K562 (cell line): ENCODE measurements at regions not wholly inside any gene's neighbourhood (a gene's known extent, or its start where the extent isn't known, plus 50 kb on each side); places are given as distances from the start of the nearest gene placed in this dataset.

Source experiments
- EHMT2 ChIP-seq: fragments of 450-650 bp; IDR thresholded peaks from 2 replicates; pipeline ENCODE4 v1.6.1; 2018; ENCODE audit warnings: antibody characterized with exemption
- FOXK1 ChIP-seq: sonication (generic); formaldehyde crosslinking; IDR thresholded peaks from 2 replicates; pipeline ENCODE4 v1.8.0; 2022; ENCODE audit warnings: missing genetic modification reagents, mild to moderate bottlenecking, borderline replicate concordance
- FOXM1 ChIP-seq, 2 experiments: fragments of 450-650 bp in 1 of 2; sonication (generic) in 1 of 2; formaldehyde crosslinking in 1 of 2; IDR thresholded peaks; 2 replicates each; pipeline versions ENCODE4 v1.6.1 to v1.9.0; 2017 to 2022; ENCODE audit warnings: low read depth in 2 of 2, mild to moderate bottlenecking in 2 of 2, missing genetic modification reagents in 1 of 2, moderate library complexity in 1 of 2
- PHF21A ChIP-seq: fragments of 450-650 bp; IDR thresholded peaks from 2 replicates; pipeline ENCODE4 v1.6.1; 2017; ENCODE audit warnings: low read depth, borderline replicate concordance
- POLR3A ChIP-seq: IDR thresholded peaks from 2 replicates; pipeline ENCODE4 v1.6.1; 2011; ENCODE audit warnings: borderline replicate concordance, mild to moderate bottlenecking, moderate library complexity; ENCODE audit not compliant: insufficient read length, insufficient read depth; ENCODE audit errors: extremely low read depth
- RBM25 ChIP-seq: fragments of 200-400 bp; formaldehyde crosslinking; IDR thresholded peaks from 2 replicates; pipeline ENCODE4 v1.6.1; 2018; ENCODE audit warnings: low read length, low read depth, moderate library complexity; ENCODE audit not compliant: severe bottlenecking
- SETDB1 ChIP-seq: IDR thresholded peaks from one replicate; pipeline ENCODE4 v1.6.1; 2012; ENCODE audit warnings: low read length, control low read depth, inconsistent platforms
- SMARCA5 ChIP-seq: fragments of 450-650 bp; IDR thresholded peaks from 2 replicates; pipeline ENCODE4 v1.6.1; 2016
- TCF3 ChIP-seq: sonication (generic); formaldehyde crosslinking; IDR thresholded peaks from 2 replicates; pipeline ENCODE4 v1.4.0; 2020; ENCODE audit warnings: mild to moderate bottlenecking, missing genetic modification reagents
- TRIM28 ChIP-seq: fragments of 450-650 bp; IDR thresholded peaks from 2 replicates; pipeline ENCODE4 v1.6.1; 2017
- WHSC1 ChIP-seq: IDR thresholded peaks from one replicate; pipeline ENCODE4 v1.6.1; 2012; ENCODE audit warnings: low read length, control low read depth, inconsistent platforms
- ZNF324 ChIP-seq: fragments of 250-450 bp; sonication (Bioruptor Pico); IDR thresholded peaks from 2 replicates; pipeline ENCODE4 v1.4.0; 2020; ENCODE audit warnings: mild to moderate bottlenecking
- ZNF76 ChIP-seq: fragments of 250-450 bp; sonication (Bioruptor Pico); IDR thresholded peaks from 2 replicates; pipeline ENCODE4 v1.4.0; 2020; ENCODE audit warnings: mild to moderate bottlenecking, moderate library complexity, borderline replicate concordance
- TF ChIP-seq, protein P1 (sequence below), 2 experiments: fragments of 450-650 bp; formaldehyde crosslinking in 1 of 2; IDR thresholded peaks; 2 replicates each; pipeline versions ENCODE4 v1.4.0 to v1.6.1; 2014 to 2020; ENCODE audit warnings: mild to moderate bottlenecking in 2 of 2, borderline replicate concordance in 1 of 2, low read depth in 1 of 2
- TF ChIP-seq, protein P2 (sequence below): fragments of 250-450 bp; sonication (Bioruptor Pico); IDR thresholded peaks from 2 replicates; pipeline ENCODE4 v1.5.0; 2020; ENCODE audit warnings: mild to moderate bottlenecking, borderline replicate concordance
- TF ChIP-seq, protein P3 (sequence below): fragments of 250-450 bp; sonication (Bioruptor Pico); IDR thresholded peaks from 2 replicates; pipeline ENCODE4 v1.8.0; 2021; ENCODE audit warnings: borderline replicate concordance, mild to moderate bottlenecking, moderate library complexity; ENCODE audit not compliant: poor library complexity, severe bottlenecking
- TF ChIP-seq, protein P4 (sequence below): fragments of 250-450 bp; sonication (Bioruptor Pico); IDR thresholded peaks from 2 replicates; pipeline ENCODE4 v1.9.0; 2021; ENCODE audit warnings: mild to moderate bottlenecking

DNA sequence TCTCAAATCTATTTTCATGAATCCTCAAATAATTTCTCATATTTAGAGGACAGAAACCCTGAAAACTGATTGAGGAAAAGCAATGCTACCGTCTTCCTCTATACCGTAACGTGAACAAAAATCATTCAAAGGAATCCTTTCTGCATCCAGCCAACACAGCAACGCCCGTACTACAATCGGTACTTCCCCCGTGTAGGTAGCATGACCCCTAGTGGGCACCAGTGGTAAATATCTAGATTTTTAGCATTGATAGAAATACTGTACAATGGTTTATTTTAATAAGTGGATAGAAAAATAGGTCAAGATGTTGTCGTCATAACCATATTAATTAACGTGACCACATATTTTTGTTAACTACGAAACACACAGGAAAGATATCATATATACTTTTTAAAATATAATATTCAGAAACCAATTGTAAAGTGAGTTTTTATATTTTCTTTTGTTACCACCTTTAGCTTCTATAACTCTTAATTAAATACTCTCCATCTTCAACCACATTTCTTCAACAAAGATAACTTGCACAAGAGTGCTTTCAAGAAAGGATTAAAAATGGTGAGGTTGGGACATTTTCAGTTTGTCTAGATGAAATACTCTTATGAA, 194.1 kb downstream of the SS18 start (continued):
- TF ChIP-seq, protein P1, sequence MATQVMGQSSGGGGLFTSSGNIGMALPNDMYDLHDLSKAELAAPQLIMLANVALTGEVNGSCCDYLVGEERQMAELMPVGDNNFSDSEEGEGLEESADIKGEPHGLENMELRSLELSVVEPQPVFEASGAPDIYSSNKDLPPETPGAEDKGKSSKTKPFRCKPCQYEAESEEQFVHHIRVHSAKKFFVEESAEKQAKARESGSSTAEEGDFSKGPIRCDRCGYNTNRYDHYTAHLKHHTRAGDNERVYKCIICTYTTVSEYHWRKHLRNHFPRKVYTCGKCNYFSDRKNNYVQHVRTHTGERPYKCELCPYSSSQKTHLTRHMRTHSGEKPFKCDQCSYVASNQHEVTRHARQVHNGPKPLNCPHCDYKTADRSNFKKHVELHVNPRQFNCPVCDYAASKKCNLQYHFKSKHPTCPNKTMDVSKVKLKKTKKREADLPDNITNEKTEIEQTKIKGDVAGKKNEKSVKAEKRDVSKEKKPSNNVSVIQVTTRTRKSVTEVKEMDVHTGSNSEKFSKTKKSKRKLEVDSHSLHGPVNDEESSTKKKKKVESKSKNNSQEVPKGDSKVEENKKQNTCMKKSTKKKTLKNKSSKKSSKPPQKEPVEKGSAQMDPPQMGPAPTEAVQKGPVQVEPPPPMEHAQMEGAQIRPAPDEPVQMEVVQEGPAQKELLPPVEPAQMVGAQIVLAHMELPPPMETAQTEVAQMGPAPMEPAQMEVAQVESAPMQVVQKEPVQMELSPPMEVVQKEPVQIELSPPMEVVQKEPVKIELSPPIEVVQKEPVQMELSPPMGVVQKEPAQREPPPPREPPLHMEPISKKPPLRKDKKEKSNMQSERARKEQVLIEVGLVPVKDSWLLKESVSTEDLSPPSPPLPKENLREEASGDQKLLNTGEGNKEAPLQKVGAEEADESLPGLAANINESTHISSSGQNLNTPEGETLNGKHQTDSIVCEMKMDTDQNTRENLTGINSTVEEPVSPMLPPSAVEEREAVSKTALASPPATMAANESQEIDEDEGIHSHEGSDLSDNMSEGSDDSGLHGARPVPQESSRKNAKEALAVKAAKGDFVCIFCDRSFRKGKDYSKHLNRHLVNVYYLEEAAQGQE (IDR thresholded peaks at IDR 0.05; ENCODE audit: borderline replicate concordance) = peak; percentile 59; the same call in 1 of the 2 replicates
- TF ChIP-seq, protein P1 (CRISPR knock-in tag; IDR thresholded peaks at IDR 0.05; ENCODE audit: low read depth) = no peak
- TF ChIP-seq, protein P2, sequence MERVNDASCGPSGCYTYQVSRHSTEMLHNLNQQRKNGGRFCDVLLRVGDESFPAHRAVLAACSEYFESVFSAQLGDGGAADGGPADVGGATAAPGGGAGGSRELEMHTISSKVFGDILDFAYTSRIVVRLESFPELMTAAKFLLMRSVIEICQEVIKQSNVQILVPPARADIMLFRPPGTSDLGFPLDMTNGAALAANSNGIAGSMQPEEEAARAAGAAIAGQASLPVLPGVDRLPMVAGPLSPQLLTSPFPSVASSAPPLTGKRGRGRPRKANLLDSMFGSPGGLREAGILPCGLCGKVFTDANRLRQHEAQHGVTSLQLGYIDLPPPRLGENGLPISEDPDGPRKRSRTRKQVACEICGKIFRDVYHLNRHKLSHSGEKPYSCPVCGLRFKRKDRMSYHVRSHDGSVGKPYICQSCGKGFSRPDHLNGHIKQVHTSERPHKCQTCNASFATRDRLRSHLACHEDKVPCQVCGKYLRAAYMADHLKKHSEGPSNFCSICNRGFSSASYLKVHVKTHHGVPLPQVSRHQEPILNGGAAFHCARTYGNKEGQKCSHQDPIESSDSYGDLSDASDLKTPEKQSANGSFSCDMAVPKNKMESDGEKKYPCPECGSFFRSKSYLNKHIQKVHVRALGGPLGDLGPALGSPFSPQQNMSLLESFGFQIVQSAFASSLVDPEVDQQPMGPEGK (CRISPR knock-in tag) = no peak
- TF ChIP-seq POLR3A (no peak), ZNF324 (CRISPR knock-in tag) (no peak), WHSC1 (no peak), TRIM28 (0 out of 2 replicates have a peak, but pooled peaks have one; percentile 36), FOXK1 (no peak), ZNF76 (no peak), SMARCA5 (no peak), PHF21A (no peak), FOXM1 (IDR thresholded peaks at IDR 0.05; ENCODE audit: low read depth) (no peak), FOXM1 (CRISPR knock-in tag; IDR thresholded peaks at IDR 0.05; ENCODE audit: low read depth) (no peak), RBM25 (no peak), TCF3 (CRISPR knock-in tag) (no peak), SETDB1 (no peak), EHMT2 (no peak)
- TF ChIP-seq, protein P3, sequence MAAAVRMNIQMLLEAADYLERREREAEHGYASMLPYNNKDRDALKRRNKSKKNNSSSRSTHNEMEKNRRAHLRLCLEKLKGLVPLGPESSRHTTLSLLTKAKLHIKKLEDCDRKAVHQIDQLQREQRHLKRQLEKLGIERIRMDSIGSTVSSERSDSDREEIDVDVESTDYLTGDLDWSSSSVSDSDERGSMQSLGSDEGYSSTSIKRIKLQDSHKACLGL (CRISPR knock-in tag) = no peak
- TF ChIP-seq, protein P4, sequence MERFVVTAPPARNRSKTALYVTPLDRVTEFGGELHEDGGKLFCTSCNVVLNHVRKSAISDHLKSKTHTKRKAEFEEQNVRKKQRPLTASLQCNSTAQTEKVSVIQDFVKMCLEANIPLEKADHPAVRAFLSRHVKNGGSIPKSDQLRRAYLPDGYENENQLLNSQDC (CRISPR knock-in tag) = no peak
